HCT116 (cell line): ENCODE measurements at regions not wholly inside any gene's neighbourhood (a gene's known extent, or its start where the extent isn't known, plus 50 kb on each side); places are given as distances from the start of the nearest gene placed in this dataset.
"Not testable (repeated sequence)": the region's sequence is repeated elsewhere in the genome, so short reads cannot be mapped to it uniquely, and the experiment has no call there.

ENCODE experiments used
- ATAC-seq: fragments of 200-7000 bp; cut with Tn5 transposase; 2 replicates; pipeline ENCODE4 v1.9.1; 2020; ENCODE audit warnings: mild to moderate bottlenecking, moderate library complexity
- BruUV-seq: library from RNA; stranded (reverse); fragments of 400-500 nt; replicated peaks from 2 replicates; lab custom pipeline; 2021; lab: Mats Ljungman, UMichigan
- CTCF ChIA-PET: fragments of 300-600 bp; sonication (Branson Sonifier 250); formaldehyde crosslinking; loops from one replicate; lab custom pipeline; 2021; ENCODE audit warnings: antibody characterized with exemption; lab: Charles Lee
- POLR2A ChIA-PET: fragments of 300-600, 350-600 bp; sonication (Branson Sonifier 250); formaldehyde crosslinking; loops from one replicate; lab custom pipeline; 2021; ENCODE audit warnings: antibody characterized with exemption; lab: Charles Lee
- RAD21 ChIA-PET, 2 experiments: fragments of 300-600 bp; sonication (Branson Sonifier 250); formaldehyde crosslinking; loops; one replicate each; lab custom pipeline; 2023; ENCODE audit warnings: low total read pairs in 2 of 2; ENCODE audit not compliant: uncharacterized antibody in 2 of 2, unreplicated experiment in 2 of 2, low non-redundant PET in 1 of 2; lab: Charles Lee
- DNase-seq: peaks from one replicate; pipeline ENCODE4 v3.0.0-alpha.2; 2010; ENCODE audit warnings: low read depth, low spot score
- H2AFZ ChIP-seq: fragments of 200-600 bp; shearing (Covaris generic), sonication (generic); 2 replicates; pipeline ENCODE4 v1.6.1; 2017; ENCODE audit warnings: low read depth, mixed run types, mixed read lengths, antibody characterized with exemption, low read length; ENCODE audit not compliant: poor library complexity, severe bottlenecking
- H3K27ac ChIP-seq: 2 replicates; pipeline ENCODE4 v1.5.1; 2012; ENCODE audit warnings: low read depth, low read length
- H3K27me3 ChIP-seq: fragments of 200-600 bp; sonication (generic); 2 replicates; pipeline ENCODE4 v1.6.1; 2016; ENCODE audit warnings: mixed run types, low read length, mixed read lengths; ENCODE audit not compliant: insufficient read depth
- H3K36me3 ChIP-seq, 2 experiments: fragments of 200-500 bp in 1 of 2; fragments of 200-600 bp in 1 of 2; sonication (Bioruptor generic) in 1 of 2; sonication (generic) in 1 of 2; 2 replicates each; pipeline versions ENCODE4 v1.5.1 to v1.6.1; 2014 to 2016; ENCODE audit warnings: low read length in 2 of 2, inconsistent platforms in 1 of 2, mixed read lengths in 1 of 2, mixed run types in 1 of 2; ENCODE audit not compliant: insufficient read depth in 2 of 2, control insufficient read depth in 1 of 2
- H3K4me1 ChIP-seq, 2 experiments: fragments of 200-600 bp in 1 of 2; sonication (generic) in 1 of 2; 2 replicates each; pipeline versions ENCODE4 v1.5.1 to v1.6.1; 2012 to 2017; ENCODE audit warnings: low read length in 2 of 2, inconsistent platforms in 1 of 2, mild to moderate bottlenecking in 1 of 2, mixed read lengths in 1 of 2, mixed run types in 1 of 2, moderate library complexity in 1 of 2; ENCODE audit not compliant: insufficient read depth in 2 of 2, control insufficient read depth in 1 of 2
- H3K4me2 ChIP-seq: fragments of 200-600 bp; sonication (generic); 2 replicates; pipeline ENCODE4 v1.6.1; 2017; ENCODE audit warnings: mixed run types, low read length, mixed read lengths
- H3K4me3 ChIP-seq, 2 experiments: fragments of 200-600 bp in 1 of 2; sonication (generic) in 1 of 2; replicated peaks in 1 of 2; 2 replicates each; pipeline ENCODE4 v1.5.1; 2011 to 2016; ENCODE audit warnings: low read length in 2 of 2, control low read depth in 1 of 2, low read depth in 1 of 2, mild to moderate bottlenecking in 1 of 2, mixed read lengths in 1 of 2, mixed run types in 1 of 2
- H3K79me2 ChIP-seq: fragments of 200-600 bp; sonication (generic); 2 replicates; pipeline ENCODE4 v1.6.1; 2017; ENCODE audit warnings: mild to moderate bottlenecking, mixed run types, low read length, moderate library complexity, mixed read lengths; ENCODE audit not compliant: insufficient read depth
- H3K9ac ChIP-seq: fragments of 200-600 bp; sonication (generic); 2 replicates; pipeline ENCODE4 v1.6.1; 2016; ENCODE audit warnings: low read length, mixed read lengths
- H3K9me2 ChIP-seq: fragments of 200-600 bp; sonication (generic), shearing (Covaris generic); 2 replicates; pipeline ENCODE4 v1.6.1; 2017; ENCODE audit warnings: mixed run types, mild to moderate bottlenecking, moderate library complexity; ENCODE audit not compliant: insufficient read depth
- H3K9me3 ChIP-seq, 2 experiments: fragments of 200-500 bp in 1 of 2; fragments of 200-600 bp in 1 of 2; sonication (Bioruptor generic) in 1 of 2; sonication (generic) in 1 of 2; 2 replicates each; pipeline ENCODE4 v1.6.1; 2014 to 2017; ENCODE audit warnings: low read length in 2 of 2, mixed read lengths in 2 of 2, inconsistent platforms in 1 of 2, low read depth in 1 of 2, mild to moderate bottlenecking in 1 of 2, mixed run types in 1 of 2, moderate library complexity in 1 of 2; ENCODE audit not compliant: control insufficient read depth in 1 of 2, insufficient read depth in 1 of 2
- H4K20me1 ChIP-seq: fragments of 200-600 bp; sonication (generic), shearing (Covaris generic); 2 replicates; pipeline ENCODE4 v1.6.1; 2017; ENCODE audit warnings: mixed run types, mild to moderate bottlenecking, moderate library complexity; ENCODE audit not compliant: insufficient read depth
- ATF3 ChIP-seq: IDR thresholded peaks from 2 replicates; pipeline ENCODE4 v1.6.1; 2012
- ELF1 ChIP-seq: IDR thresholded peaks from 2 replicates; pipeline ENCODE4 v1.6.1; 2012; ENCODE audit warnings: low read depth, borderline replicate concordance
- FOSL1 ChIP-seq: IDR thresholded peaks from 2 replicates; pipeline ENCODE4 v1.6.1; 2012; ENCODE audit warnings: low read depth
- POLR2AphosphoS5 ChIP-seq: IDR thresholded peaks from 2 replicates; pipeline ENCODE4 v1.6.1; 2011; ENCODE audit warnings: mild to moderate bottlenecking, low read depth, low read length, moderate library complexity
- intact Hi-C: fragments of 100-400 bp; cut with micrococcal nuclease; formaldehyde crosslinking; loops from 2 replicates; pipeline ENCODE4 v1.10.0; 2022

GRCh38 chr5:135735831-135736230 lies 98.6 kb upstream of the SLC25A48 start (continued):
- TF ChIP-seq FOSL1 (no peak), ELF1 (no peak), POLR2AphosphoS5 (no peak), ATF3 (no peak)

DNA sequence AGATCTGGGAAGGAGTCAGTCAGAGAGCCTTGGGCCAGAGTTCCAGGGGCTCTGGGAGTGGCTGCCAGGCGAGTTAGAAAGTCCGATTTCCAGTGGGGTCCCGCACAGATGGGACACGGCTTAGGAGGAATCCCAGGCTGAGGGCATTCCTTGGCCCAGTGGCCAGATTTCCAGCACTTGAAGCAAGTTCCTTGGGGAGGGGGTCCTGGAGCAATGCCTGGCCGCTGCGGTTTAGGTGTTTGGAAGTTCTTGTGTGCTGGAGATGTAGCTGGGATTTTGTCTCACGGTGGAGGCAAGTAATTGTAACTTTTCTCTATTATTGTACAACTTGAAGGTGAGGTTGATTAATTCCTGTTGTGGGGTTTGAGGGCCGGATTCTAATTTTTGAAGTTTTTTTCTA lies 99.5 kb upstream of the SLC25A48 start:
- ATAC-seq, DNase-seq, H4K20me1 ChIP-seq, H3K9me2 ChIP-seq, H3K4me3 ChIP-seq, intact Hi-C loops, H3K4me2 ChIP-seq, H3K9ac ChIP-seq, H3K9me3 ChIP-seq, H3K79me2 ChIP-seq, H3K36me3 ChIP-seq, H3K27ac ChIP-seq, H3K4me1 ChIP-seq, RAD21 ChIA-PET, POLR2A ChIA-PET, H2AFZ ChIP-seq, BruUV-seq, CTCF ChIA-PET, H3K27me3 ChIP-seq: not testable (repeated sequence)

GRCh38 chr5:135731034-135731433 lies 103.4 kb upstream of the SLC25A48 start:
- intact Hi-C loops, H3K9me2 ChIP-seq, H4K20me1 ChIP-seq, H3K27ac ChIP-seq, DNase-seq, H2AFZ ChIP-seq, BruUV-seq, H3K27me3 ChIP-seq, H3K4me2 ChIP-seq, ATAC-seq, H3K9me3 ChIP-seq, H3K4me1 ChIP-seq, H3K9ac ChIP-seq, RAD21 ChIA-PET, POLR2A ChIA-PET, H3K36me3 ChIP-seq, H3K4me3 ChIP-seq, H3K79me2 ChIP-seq: not testable (repeated sequence)
- CTCF ChIA-PET, result interaction anchor here (1.0 kb wide), 1 partner anchor 268 kb away, joined by 3 read pairs; no protein-coding TSS in a partner anchor

- H3K36me3 ChIP-seq, H3K4me3 ChIP-seq, H3K9me3 ChIP-seq, ATAC-seq, H3K9me2 ChIP-seq, H4K20me1 ChIP-seq, H3K27ac ChIP-seq, intact Hi-C loops, H3K79me2 ChIP-seq, H3K9ac ChIP-seq, H3K4me1 ChIP-seq, BruUV-seq, H3K4me2 ChIP-seq, POLR2A ChIA-PET, H2AFZ ChIP-seq, H3K27me3 ChIP-seq, DNase-seq: not testable (repeated sequence)
- ChIA-PET RAD21 (interaction anchor here in 1 of 2 experiments (2.0 kb wide), 1 partner anchor 164 kb away, joined by 5 read pairs; no protein-coding TSS in a partner anchor), CTCF (interaction anchor here (1.0 to 3.7 kb wide), 3 partner anchors 164 to 268 kb away, joined by 3 to 22 read pairs (median 17); no protein-coding TSS in a partner anchor)
These were observed 104.3 kb upstream of the SLC25A48 start for GRCh38 chr5:135730161-135730560.
